Ishikawa (cell line): ENCODE measurements at regions not wholly inside any gene's neighbourhood (a gene's known extent, or its start where the extent isn't known, plus 50 kb on each side); places are given as distances from the start of the nearest gene placed in this dataset.

Experiments
- CEBPB ChIP-seq: IDR thresholded peaks from 2 replicates; pipeline ENCODE4 v1.6.1; 2012
- CREB1 ChIP-seq: IDR thresholded peaks from 2 replicates; pipeline ENCODE4 v1.6.1; 2012; ENCODE audit warnings: low read depth
- EGR1 ChIP-seq: IDR thresholded peaks from 2 replicates; pipeline ENCODE4 v1.6.1; 2012
- EP300 ChIP-seq: IDR thresholded peaks from 2 replicates; pipeline ENCODE4 v1.6.1; 2012; ENCODE audit warnings: borderline replicate concordance
- FOXM1 ChIP-seq: IDR thresholded peaks from 2 replicates; pipeline ENCODE4 v1.6.1; 2012; ENCODE audit warnings: low read depth, borderline replicate concordance
- MAX ChIP-seq: IDR thresholded peaks from 2 replicates; pipeline ENCODE4 v1.6.1; 2012
- NFIC ChIP-seq: IDR thresholded peaks from 2 replicates; pipeline ENCODE4 v1.6.1; 2012
- RAD21 ChIP-seq: IDR thresholded peaks from 2 replicates; pipeline ENCODE4 v1.6.1; 2012; ENCODE audit warnings: low read depth
- REST ChIP-seq: IDR thresholded peaks from 2 replicates; pipeline ENCODE4 v1.6.1; 2012; ENCODE audit warnings: low read depth, mild to moderate bottlenecking
- TAF1 ChIP-seq: IDR thresholded peaks from 2 replicates; pipeline ENCODE4 v1.6.1; 2012; ENCODE audit warnings: low read depth, mild to moderate bottlenecking
- TCF12 ChIP-seq: IDR thresholded peaks from 2 replicates; pipeline ENCODE4 v1.6.1; 2012; ENCODE audit warnings: low read depth
- USF1 ChIP-seq: IDR thresholded peaks from 2 replicates; pipeline ENCODE4 v1.6.1; 2012
- YY1 ChIP-seq: IDR thresholded peaks from 2 replicates; pipeline ENCODE4 v1.6.1; 2012; ENCODE audit warnings: low read depth

- no peak for TF ChIP-seq EP300
- no peak for TF ChIP-seq REST
- no peak for TF ChIP-seq NFIC
- TF ChIP-seq EGR1 = no peak
- no peak for TF ChIP-seq RAD21
- TF ChIP-seq YY1 = no peak
- no peak for TF ChIP-seq CEBPB
- TF ChIP-seq USF1 = no peak
- no peak for TF ChIP-seq TAF1
- no peak for TF ChIP-seq CREB1
- TF ChIP-seq MAX = no peak
- TF ChIP-seq FOXM1 = no peak
- no peak for TF ChIP-seq TCF12
These were observed 412.3 kb upstream of the TBL1XR1 start for GRCh38 chr3:177609613-177610012.
